Endothelial cell of umbilical vein (primary cell): ENCODE measurements at regions not wholly inside any gene's neighbourhood (a gene's known extent, or its start where the extent isn't known, plus 50 kb on each side); places are given as distances from the start of the nearest gene placed in this dataset.

ENCODE experiments used
- CTCF ChIP-seq, 2 donors: IDR thresholded peaks; 1 replicate in 1 of 2; 2 replicates in 1 of 2; pipeline ENCODE4 v1.5.1; 2011; ENCODE audit warnings: low read length in 2 of 2, mild to moderate bottlenecking in 2 of 2, moderate library complexity in 2 of 2, control low read depth in 1 of 2, inconsistent platforms in 1 of 2, low read depth in 1 of 2; ENCODE audit not compliant: insufficient read depth in 1 of 2; ENCODE audit errors: extremely low read depth in 1 of 2
- EZH2 ChIP-seq: IDR thresholded peaks from 2 replicates; pipeline ENCODE4 v1.6.1; 2012; ENCODE audit warnings: borderline replicate concordance, low read depth, mild to moderate bottlenecking, moderate library complexity, low read length, inconsistent platforms; ENCODE audit not compliant: severe bottlenecking
- GATA2 ChIP-seq: IDR thresholded peaks from 2 replicates; pipeline ENCODE4 v1.7.0; 2011; ENCODE audit warnings: low read depth, mild to moderate bottlenecking, moderate library complexity, mixed read lengths, low read length; ENCODE audit not compliant: insufficient read length, insufficient read depth
- JUN ChIP-seq: IDR thresholded peaks from 2 replicates; pipeline ENCODE4 v1.6.1; 2011; ENCODE audit warnings: borderline replicate concordance, low read depth; ENCODE audit not compliant: insufficient read length, insufficient read depth
- MAX ChIP-seq: IDR thresholded peaks from 2 replicates; pipeline ENCODE4 v1.6.1; 2011; ENCODE audit not compliant: insufficient read depth, insufficient read length
- POLR2A ChIP-seq: IDR thresholded peaks from 2 replicates; pipeline ENCODE4 v1.6.1; 2012; ENCODE audit warnings: low read depth, mild to moderate bottlenecking, control low read depth, low read length
- POLR2AphosphoS5 ChIP-seq: IDR thresholded peaks from 2 replicates; pipeline ENCODE4 v1.6.1; 2012; ENCODE audit warnings: low read depth, mild to moderate bottlenecking, control low read depth, low read length, moderate library complexity; ENCODE audit not compliant: insufficient read depth

- TF ChIP-seq POLR2AphosphoS5 (no peak), POLR2A (no peak), CTCF (IDR thresholded peaks at IDR 0.05; ENCODE audit: extremely low read depth in 1 of 2, insufficient read depth in 1 of 2, low read depth in 1 of 2, low read length in 2 of 2) (no peak), EZH2 (no peak), GATA2 (no peak), MAX (no peak), JUN (no peak)
Measured at GRCh38 chr20:43392561-43392960, 65.1 kb upstream of the SRSF6 start.
